Myocyte (in vitro differentiated cells): ENCODE measurements at regions not wholly inside any gene's neighbourhood (a gene's known extent, or its start where the extent isn't known, plus 50 kb on each side); places are given as distances from the start of the nearest gene placed in this dataset.

Source experiments
- DNase-seq: peaks from one replicate; pipeline ENCODE4 v3.0.0-alpha.2; 2012; ENCODE audit warnings: low read depth

DNA sequence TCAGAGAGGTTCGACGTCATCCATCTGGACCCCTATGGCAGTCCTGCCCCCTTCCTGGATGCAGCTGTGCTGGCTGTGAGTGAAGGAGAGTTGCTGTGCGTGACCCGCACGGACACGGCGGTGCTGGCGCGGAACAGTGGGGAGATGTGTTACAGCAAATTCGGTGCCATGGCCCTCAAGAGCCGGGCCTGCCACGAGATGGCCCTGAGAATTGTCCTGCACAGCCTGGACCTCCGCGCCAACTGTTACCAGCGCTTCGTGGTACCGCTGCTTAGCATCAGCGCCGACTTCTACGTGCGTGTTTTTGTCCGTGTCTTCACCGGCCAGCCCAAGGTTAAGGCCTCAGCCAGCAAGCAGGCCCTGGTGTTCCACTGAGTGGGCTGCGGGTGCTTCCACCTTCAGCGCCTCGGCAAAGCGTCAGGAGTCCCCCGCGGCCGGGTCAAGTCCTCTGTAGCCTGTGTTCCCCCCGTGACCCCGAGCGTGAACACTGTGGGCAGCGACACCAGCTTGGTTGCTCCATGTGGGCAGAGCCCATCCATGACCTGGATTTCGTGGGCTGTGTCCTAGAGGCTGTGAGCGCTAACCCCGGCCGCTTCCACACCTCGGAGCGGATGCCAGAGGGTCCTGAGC, 186.7 kb upstream of the SLITRK2 start:
- DNase-seq: no peak

DNA sequence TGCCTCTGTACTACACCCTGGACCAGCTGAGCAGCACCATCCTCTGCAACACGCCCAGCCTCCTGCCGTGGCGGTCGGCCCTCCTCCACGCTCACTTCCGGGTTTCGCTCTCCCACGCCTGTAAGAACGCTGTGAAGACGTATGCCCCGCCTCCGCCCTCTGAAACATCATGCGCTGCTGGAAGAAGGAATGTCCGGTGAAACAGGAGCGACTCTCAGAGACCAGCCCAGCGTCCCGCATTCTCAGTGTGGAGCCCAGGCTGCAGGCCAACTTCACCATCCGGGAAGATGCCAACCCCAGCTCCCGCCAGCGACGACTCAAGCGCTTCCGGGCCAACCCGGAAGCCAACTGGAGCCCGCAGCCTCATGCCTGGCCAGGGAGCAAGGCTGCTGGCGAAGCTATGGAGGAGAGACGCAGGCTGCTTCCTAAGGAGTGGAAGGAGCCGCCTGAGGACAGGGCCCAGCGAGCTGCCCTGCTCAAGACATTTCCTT, 186.1 kb upstream of the SLITRK2 start:
- DNase-seq: no peak

DNA sequence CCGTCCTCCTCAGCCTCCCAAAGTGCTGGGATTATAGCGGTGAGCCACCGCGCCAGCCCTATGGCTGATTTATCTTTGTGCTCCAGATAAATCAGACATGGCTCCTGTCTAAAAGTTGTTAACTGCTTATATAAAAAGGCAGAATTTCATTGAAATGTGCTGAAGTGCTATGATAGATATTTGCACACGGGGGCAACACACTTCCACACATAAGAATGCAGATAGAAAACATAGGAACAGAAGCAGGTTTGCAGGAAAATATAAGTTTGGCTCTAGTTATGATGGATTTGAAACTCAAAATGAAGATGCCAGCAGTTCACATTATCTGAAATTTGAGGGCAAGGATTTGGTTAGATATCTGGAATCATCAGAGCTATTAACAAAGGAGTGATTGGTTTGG, 163.1 kb upstream of the SLITRK2 start:
- DNase-seq: no peak

DNA sequence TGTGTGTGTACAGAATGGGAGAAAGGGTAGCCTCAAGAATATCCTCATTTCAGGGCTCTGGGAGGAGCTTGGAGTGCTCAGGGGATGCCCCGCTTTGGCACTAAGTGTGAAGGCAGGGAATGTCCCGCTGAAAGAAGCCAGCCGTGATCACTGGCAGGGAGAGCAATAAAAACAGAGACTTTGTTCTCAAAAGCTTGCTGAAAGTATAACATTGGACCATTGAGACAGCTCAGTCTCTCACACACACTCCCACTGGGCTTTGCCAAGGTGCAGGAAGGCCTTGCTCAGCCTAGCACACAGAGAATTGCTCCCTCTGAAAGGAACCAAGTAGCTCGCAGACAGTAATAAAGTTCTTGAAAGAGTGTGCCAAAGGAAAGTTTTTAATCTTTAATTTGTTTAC, 143.8 kb upstream of the SLITRK2 start:
- DNase-seq: no peak

DNA sequence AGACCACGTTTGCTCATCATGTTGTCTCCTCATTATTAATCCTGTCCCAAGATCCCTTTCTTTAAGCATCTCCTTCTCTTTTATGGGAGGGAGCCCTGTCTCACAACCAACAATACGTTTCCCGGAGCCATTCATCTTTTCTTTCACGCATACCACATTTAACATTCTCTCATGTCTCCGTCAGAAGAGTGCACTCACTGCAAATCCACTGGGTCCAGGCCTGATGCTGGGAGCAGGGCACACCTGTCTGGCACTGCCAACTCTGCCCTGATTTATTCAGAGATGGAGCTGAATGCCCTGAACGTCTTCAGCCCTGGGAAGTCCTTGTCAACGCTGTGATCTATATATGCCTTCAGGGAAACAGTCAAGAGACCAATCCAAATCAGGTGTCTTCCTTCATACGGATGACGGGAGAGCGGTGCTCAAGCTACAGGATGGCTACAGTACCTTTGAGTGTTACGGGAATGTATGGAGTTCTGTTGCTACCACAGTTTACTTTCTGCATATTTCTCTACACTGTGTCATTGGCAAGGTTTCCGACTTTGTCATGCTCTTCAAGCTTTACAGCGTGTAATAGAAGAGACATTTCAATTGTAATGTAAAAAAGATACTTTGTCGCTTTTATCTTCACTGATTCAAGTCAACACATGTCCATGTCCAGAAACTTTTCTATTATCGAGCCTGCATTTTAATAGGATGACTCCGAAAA, 140.4 kb upstream of the SLITRK2 start:
- DNase-seq: no peak

DNA sequence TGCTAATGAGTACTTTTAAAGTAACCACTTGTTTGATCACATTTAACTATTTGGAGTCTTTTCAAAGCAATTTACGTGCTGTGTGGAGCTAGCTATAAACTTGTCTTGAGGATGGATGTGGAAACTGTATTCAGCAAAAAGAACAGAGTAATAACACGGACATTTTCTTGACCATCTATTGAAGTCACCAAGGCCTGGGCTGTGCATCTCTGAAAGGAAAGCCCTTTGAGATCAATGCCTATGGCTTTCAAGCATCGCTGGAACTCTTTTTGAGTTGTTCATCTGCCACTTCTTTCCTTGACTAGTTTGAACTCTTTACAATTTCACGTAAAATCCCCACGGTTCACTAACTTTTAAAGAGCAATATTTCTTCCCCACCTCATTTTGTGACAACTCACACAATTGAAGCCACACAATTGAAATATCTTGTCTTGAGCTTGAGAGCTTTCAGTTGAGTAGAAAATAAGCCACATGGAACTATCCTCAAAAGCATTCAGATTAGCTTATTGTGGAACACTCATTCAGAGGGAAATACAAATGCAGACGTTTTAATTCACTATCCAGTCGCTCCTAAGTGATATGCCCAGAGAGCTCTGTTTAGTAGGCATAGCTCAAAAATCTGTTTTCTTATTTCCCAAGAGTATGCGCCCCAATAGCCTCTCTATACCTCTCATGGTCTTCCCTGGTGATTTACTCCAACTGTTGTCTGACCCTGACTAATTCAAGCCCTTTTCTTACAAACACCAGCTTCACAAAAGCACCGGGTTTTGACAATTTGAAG, 134.9 kb upstream of the SLITRK2 start:
- no peak for DNase-seq

DNA sequence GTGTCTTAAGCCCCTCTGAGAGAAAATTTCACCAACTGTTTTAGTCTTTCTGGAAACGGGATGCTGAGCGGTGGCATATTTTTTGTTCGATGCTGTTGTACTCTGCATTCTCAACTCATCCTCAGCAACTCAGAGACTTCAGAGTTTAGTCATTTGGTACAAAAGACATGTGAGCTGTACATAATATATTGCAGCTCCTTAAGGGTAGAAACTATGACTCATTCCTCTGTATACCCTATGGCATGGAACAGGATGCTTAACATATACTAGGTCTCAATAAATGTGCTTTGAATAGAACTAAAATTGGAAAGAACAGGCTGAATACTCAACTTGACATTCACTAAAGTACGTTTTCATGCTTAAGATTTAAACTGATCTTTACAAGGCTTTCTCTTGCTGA, 130.5 kb upstream of the SLITRK2 start:
- DNase-seq: no peak

DNA sequence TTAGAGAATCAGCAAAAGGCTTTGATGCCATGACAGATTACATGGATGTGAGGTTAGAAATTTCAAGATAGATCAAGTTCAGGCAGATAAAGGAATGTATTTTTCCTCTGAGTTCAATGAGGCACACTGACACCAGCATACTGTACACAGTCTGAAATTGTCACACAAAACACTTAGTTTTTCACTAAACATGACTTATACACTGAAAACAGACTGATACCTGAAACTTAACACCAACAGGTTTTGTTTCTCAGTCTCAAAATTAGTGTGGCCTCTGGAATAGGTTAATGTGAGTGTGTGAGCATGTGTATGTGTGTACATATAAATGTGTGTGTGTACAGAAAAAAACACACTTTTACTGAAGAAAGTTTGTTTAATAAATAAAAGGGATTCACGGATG, 129.9 kb upstream of the SLITRK2 start:
- DNase-seq: no peak

DNA sequence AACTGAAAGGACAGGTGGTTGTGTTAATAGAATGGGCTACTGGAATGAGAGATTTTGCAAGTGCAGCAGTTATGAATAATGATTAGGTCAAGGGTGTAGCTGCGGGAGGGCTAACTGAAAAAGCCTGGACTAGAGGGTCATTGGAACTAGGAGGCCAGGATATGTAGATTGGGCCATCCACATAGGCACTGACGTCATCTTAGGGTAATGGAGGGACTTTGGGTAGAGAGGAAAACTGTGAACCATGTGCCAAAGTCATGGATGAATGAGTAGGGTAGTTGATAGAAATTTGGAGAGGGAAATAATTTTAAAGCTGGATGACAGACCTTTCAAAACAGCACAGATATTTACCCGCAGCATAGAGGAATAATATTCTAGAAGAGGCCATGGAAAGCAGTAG, 123.6 kb upstream of the SLITRK2 start:
- DNase-seq: no peak

DNA sequence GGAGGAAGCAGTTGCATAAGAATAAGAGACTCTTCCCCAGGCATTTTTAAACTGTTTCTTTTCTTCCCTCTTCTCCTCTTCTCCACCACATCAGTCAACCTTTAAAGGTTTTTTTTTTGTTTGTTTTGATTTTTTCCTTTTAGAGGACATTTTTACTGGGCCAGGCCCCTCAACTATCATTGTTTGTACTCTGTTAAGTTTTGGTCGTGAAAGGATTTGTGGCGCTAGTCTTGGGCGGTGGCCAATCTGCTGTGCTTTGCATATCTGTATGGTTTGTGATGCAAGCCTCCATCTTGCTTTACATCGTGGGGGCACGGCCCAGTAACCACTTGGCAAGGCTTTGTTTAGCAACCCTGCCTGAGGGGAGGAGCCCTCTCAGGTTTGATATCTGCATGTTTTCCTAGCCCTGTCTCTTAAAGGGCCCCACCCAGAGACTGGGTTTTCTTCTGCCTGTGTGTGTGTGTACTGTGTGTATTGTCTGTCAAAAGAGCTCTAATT, 101.9 kb upstream of the SLITRK2 start:
- DNase-seq: no peak

DNA sequence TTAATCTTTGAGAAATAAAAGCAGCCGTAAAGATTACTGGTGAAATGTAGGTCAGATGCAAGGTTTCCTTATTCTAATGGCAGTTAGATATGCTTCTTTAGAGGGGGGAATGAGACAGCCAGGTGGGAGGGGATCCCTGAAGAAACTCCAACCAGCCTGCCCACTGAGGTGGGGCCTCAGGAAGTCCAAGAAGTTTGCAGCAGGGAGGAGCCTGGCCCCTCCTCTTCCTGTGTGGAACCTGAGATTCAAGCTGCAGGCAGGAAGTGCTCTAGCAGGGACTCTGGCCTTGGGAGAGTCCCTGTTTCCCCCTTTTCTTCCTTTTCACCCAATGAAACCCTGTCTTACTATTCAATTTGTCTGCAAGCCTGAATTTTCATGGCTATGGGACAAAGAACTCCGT, 101.4 kb upstream of the SLITRK2 start:
- DNase-seq: no peak

DNA sequence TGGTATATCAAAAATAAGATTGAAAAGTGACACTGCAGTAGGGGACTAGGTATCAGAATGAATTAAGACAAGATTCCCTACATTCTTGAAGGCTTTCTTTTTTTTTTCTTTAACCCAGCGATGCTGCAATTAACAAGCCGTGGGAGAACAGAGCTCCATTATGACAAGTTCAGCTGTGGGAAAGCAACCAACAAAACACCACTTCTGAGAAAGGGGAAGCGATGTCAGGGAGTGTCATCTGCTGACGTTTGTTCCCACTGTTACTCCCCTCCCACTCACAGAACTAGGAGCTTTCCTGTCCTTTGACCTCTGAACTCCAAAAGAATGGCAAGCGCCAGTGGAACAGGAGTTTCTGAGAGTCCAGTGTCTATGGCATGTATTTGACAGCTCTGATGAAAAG, 90.2 kb upstream of the SLITRK2 start:
- DNase-seq: no peak

DNA sequence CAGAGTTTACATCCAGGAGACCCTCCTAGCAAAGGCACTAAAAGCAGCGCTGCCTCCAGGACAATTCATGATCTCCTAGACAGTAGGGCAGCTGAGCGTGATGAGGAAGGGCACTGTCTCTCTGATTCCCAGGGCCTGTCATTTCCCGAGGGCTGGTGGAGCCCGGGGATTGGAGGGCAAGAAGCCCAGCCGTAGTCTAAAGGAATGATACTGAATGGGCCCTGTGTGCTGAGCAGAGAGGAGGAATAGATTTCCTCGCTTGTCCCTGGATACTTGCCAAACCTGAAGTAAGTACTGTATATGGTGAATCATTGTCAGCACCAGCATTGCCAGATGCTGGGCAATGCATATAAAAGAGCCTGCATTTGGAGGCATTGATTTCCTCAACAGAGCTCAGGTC, 88.0 kb upstream of the SLITRK2 start:
- DNase-seq: no peak

DNA sequence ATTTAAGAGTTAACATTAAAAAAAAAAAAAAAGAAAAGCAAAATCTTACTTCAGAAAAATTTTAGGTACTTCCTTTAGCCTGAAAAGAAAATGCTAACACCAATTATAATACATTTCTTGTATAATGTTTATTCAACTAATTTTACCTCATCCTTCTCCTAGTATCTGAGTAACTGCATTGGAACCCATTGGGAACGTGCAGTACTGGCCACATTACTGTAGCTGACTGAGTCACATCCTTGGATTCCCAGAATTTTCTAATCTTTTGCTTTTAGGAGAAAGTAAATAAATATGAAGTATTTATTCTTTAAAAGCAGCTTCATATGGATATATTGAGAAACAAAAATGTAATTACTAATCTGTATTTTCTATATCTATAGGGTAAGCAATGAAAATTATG, 82.6 kb upstream of the SLITRK2 start:
- DNase-seq: no peak

DNA sequence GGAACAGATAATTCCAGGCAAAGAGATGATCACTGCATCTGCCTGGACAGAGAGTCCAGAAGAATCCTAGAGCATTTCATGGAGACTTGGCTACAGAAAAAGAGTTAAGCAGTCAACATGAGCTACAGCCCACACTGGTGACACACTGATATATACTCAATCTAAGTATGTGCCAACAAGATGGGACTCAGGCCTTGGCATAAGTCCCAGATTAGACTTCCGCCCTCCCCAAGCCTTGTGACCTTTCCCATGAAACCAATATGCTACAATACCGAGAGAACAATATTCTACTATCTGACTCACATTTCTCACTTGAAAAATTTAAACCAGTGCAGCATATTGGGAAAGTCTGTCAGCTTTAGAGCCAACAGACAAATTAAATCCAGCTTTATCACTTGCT, 65.7 kb upstream of the SLITRK2 start:
- DNase-seq: peak; percentile 26
